Neural crest cell (in vitro differentiated cells): ENCODE measurements at regions not wholly inside any gene's neighbourhood (a gene's known extent, or its start where the extent isn't known, plus 50 kb on each side); places are given as distances from the start of the nearest gene placed in this dataset.

Experiments used
- DNase-seq: peaks from one replicate; pipeline ENCODE4 v3.0.0; 2021; ENCODE audit warnings: low read depth, mixed read lengths, low spot score
- H3K27ac Mint-ChIP-seq: one replicate; pipeline ENCODE4 v1.8.0; 2021; ENCODE audit warnings: mild to moderate bottlenecking, mixed read lengths; ENCODE audit not compliant: unreplicated experiment
- H3K27me3 Mint-ChIP-seq: 2 replicates; pipeline ENCODE4 v1.8.0; 2021; ENCODE audit warnings: low read depth, mild to moderate bottlenecking, mixed read lengths
- H3K36me3 Mint-ChIP-seq: 2 replicates; pipeline ENCODE4 v1.8.0; 2021; ENCODE audit warnings: low read depth, mild to moderate bottlenecking, mixed read lengths
- H3K4me1 Mint-ChIP-seq: 2 replicates; pipeline ENCODE4 v1.8.0; 2021; ENCODE audit warnings: mixed read lengths
- H3K4me3 Mint-ChIP-seq: one replicate; pipeline ENCODE4 v1.8.0; 2021; ENCODE audit warnings: mild to moderate bottlenecking, mixed read lengths
- H3K9me3 Mint-ChIP-seq: 2 replicates; pipeline ENCODE4 v1.8.0; 2021; ENCODE audit warnings: mixed read lengths
- CTCF ChIP-seq: fragments of 200-600 bp; sonication (generic); conservative IDR thresholded peaks from 2 replicates; pipeline ENCODE4 v1.5.0; 2021; ENCODE audit warnings: antibody characterized with exemption, mild to moderate bottlenecking

GRCh38 chr7:124354201-124354600 is 321.3 kb upstream of the TMEM229A start:
- H3K4me3 Mint-ChIP-seq = no peak overlapping the region
- no peaks in the 10 kb centered on the region for H3K36me3 Mint-ChIP-seq
- H3K4me1 Mint-ChIP-seq = no peaks in the 10 kb centered on the region
- TF ChIP-seq CTCF = no peak
- H3K9me3 Mint-ChIP-seq = no peaks in the 10 kb centered on the region
- H3K27me3 Mint-ChIP-seq = no peaks in the 10 kb centered on the region
- no peak overlapping the region for H3K27ac Mint-ChIP-seq
- no peak for DNase-seq

- Mint-ChIP-seq H3K36me3 (no peaks in the 10 kb centered on the region), H3K27ac (no peak overlapping the region), H3K27me3 (no peaks in the 10 kb centered on the region), H3K4me1 (no peaks in the 10 kb centered on the region), H3K4me3 (no peak overlapping the region), H3K9me3 (peaks cover 5% of the 10 kb centered on the region)
- TF ChIP-seq CTCF = no peak
- DNase-seq = no peak
Measured at GRCh38 chr7:124351950-124352349, 319.1 kb upstream of the TMEM229A start.

- peaks cover 4% of the 10 kb centered on the region for H3K36me3 Mint-ChIP-seq
- no peaks in the 10 kb centered on the region for H3K27me3 Mint-ChIP-seq
- peaks cover 14% of the 10 kb centered on the region for H3K9me3 Mint-ChIP-seq
- H3K27ac Mint-ChIP-seq = no peak overlapping the region
- DNase-seq = no peak
- H3K4me1 Mint-ChIP-seq = no peaks in the 10 kb centered on the region
- TF ChIP-seq CTCF = no peak
- H3K4me3 Mint-ChIP-seq = no peak overlapping the region
Measured at GRCh38 chr7:124349443-124349842, 316.6 kb upstream of the TMEM229A start.

GRCh38 chr7:124338861-124339260 is 306.0 kb upstream of the TMEM229A start:
- no peak overlapping the region for H3K4me3 Mint-ChIP-seq
- TF ChIP-seq CTCF = no peak
- no peaks in the 10 kb centered on the region for H3K36me3 Mint-ChIP-seq
- DNase-seq = no peak
- no peaks in the 10 kb centered on the region for H3K27me3 Mint-ChIP-seq
- H3K9me3 Mint-ChIP-seq = peaks cover 10% of the 10 kb centered on the region
- H3K4me1 Mint-ChIP-seq = peaks cover 5% of the 10 kb centered on the region
- H3K27ac Mint-ChIP-seq = no peak overlapping the region

- no peak for TF ChIP-seq CTCF
- no peak for DNase-seq
- Mint-ChIP-seq H3K36me3 (no peaks in the 10 kb centered on the region), H3K4me1 (no peaks in the 10 kb centered on the region), H3K9me3 (no peaks in the 10 kb centered on the region), H3K27me3 (no peaks in the 10 kb centered on the region), H3K4me3 (no peak overlapping the region), H3K27ac (no peak overlapping the region)
Measured at GRCh38 chr7:124330731-124331407, 298.0 kb upstream of the TMEM229A start.
